GM23338 (cell line): ENCODE measurements at regions not wholly inside any gene's neighbourhood (a gene's known extent, or its start where the extent isn't known, plus 50 kb on each side); places are given as distances from the start of the nearest gene placed in this dataset.
A peak's percentile ranks its signal among the peaks of the same experiment; 100 is the strongest.

ENCODE experiments used
- ATAC-seq: fragments of 200-7000 bp; cut with Tn5 transposase; 3 replicates; pipeline ENCODE4 v1.9.1; 2020
- DNase-seq: peaks from one replicate; pipeline ENCODE4 v3.0.0-alpha.2; 2015; ENCODE audit warnings: low spot score
- H2AFZ ChIP-seq: fragments of 200-600 bp; sonication (generic); 2 replicates; pipeline ENCODE4 v1.8.0; 2016; ENCODE audit warnings: antibody characterized with exemption, mild to moderate bottlenecking, moderate library complexity
- H3F3A ChIP-seq: fragments of 200-600 bp; sonication (generic); replicated peaks from 2 replicates; pipeline ENCODE4 v1.8.0; 2017; ENCODE audit warnings: antibody characterized with exemption, mixed run types, low read depth
- H3K27ac ChIP-seq: fragments of 200-600 bp; sonication (generic); 2 replicates; pipeline ENCODE4 v1.6.1; 2016; ENCODE audit warnings: low read depth
- H3K27me3 ChIP-seq: fragments of 200-600 bp; sonication (generic); 2 replicates; pipeline ENCODE4 v1.8.0; 2016; ENCODE audit warnings: mild to moderate bottlenecking, mixed run types, moderate library complexity; ENCODE audit not compliant: insufficient read depth
- H3K36me3 ChIP-seq: fragments of 200-600 bp; sonication (generic); 2 replicates; pipeline ENCODE4 v1.8.0; 2016; ENCODE audit warnings: mild to moderate bottlenecking; ENCODE audit not compliant: insufficient read depth
- H3K4me1 ChIP-seq: fragments of 200-600 bp; sonication (generic); 2 replicates; pipeline ENCODE4 v1.8.0; 2016; ENCODE audit warnings: mild to moderate bottlenecking, moderate library complexity; ENCODE audit not compliant: insufficient read depth
- H3K4me2 ChIP-seq: fragments of 200-600 bp; sonication (generic); 2 replicates; pipeline ENCODE4 v1.7.1; 2017; ENCODE audit warnings: mixed run types
- H3K4me3 ChIP-seq: fragments of 200-600 bp; sonication (generic); 2 replicates; pipeline ENCODE4 v1.6.1; 2016; ENCODE audit warnings: mixed run types
- H3K79me2 ChIP-seq: fragments of 200-600 bp; sonication (generic); replicated peaks from 2 replicates; pipeline ENCODE4 v1.8.0; 2017; ENCODE audit warnings: mild to moderate bottlenecking; ENCODE audit not compliant: insufficient read depth
- H3K9me2 ChIP-seq: fragments of 200-600 bp; sonication (generic); 2 replicates; pipeline ENCODE4 v1.8.0; 2017; ENCODE audit not compliant: insufficient read depth
- H4K20me1 ChIP-seq: fragments of 200-600 bp; sonication (generic); replicated peaks from 2 replicates; pipeline ENCODE4 v1.8.0; 2017; ENCODE audit warnings: mild to moderate bottlenecking; ENCODE audit not compliant: insufficient read depth
- H3K27ac Mint-ChIP-seq: 2 replicates; pipeline ENCODE4 v1.8.0; 2020; ENCODE audit warnings: inconsistent platforms, mild to moderate bottlenecking, moderate library complexity, mixed read lengths
- H3K27me3 Mint-ChIP-seq: 3 replicates; pipeline ENCODE4 v1.8.0; 2022; ENCODE audit warnings: low read depth, mild to moderate bottlenecking, moderate library complexity, mixed read lengths, inconsistent platforms; ENCODE audit not compliant: insufficient read depth, poor library complexity
- H3K36me3 Mint-ChIP-seq: 3 replicates; pipeline ENCODE4 v1.8.0; 2021; ENCODE audit warnings: low read depth, mild to moderate bottlenecking, inconsistent platforms, moderate library complexity, mixed read lengths
- H3K4me1 Mint-ChIP-seq: 3 replicates; pipeline ENCODE4 v1.8.0; 2020; ENCODE audit warnings: mild to moderate bottlenecking, inconsistent platforms, mixed read lengths
- H3K4me3 Mint-ChIP-seq: 3 replicates; pipeline ENCODE4 v1.8.0; 2021; ENCODE audit warnings: moderate library complexity, mild to moderate bottlenecking, inconsistent platforms, mixed read lengths
- H3K9me3 Mint-ChIP-seq: 3 replicates; pipeline ENCODE4 v1.8.0; 2020; ENCODE audit warnings: moderate library complexity, mild to moderate bottlenecking, inconsistent platforms, mixed read lengths
- CREB1 ChIP-seq: fragments of 250-450 bp; sonication (Bioruptor Pico); IDR thresholded peaks from 2 replicates; pipeline ENCODE4 v1.5.0; 2020; ENCODE audit warnings: low read depth, mild to moderate bottlenecking, moderate library complexity
- EZH2 ChIP-seq: fragments of 200-600 bp; sonication (generic); IDR thresholded peaks from one replicate; pipeline ENCODE4 v1.8.0; 2017; ENCODE audit warnings: antibody characterized with exemption, mild to moderate bottlenecking, low read depth; ENCODE audit not compliant: unreplicated experiment
- EZH2phosphoT487 ChIP-seq: fragments of 200-600 bp; sonication (generic); IDR thresholded peaks from one replicate; pipeline ENCODE4 v1.8.1; 2018; ENCODE audit warnings: antibody characterized with exemption; ENCODE audit not compliant: unreplicated experiment
- JUNB ChIP-seq: IDR thresholded peaks from one replicate; pipeline ENCODE4 v1.6.1; 2016; ENCODE audit warnings: antibody characterized with exemption; ENCODE audit not compliant: unreplicated experiment
- NANOG ChIP-seq: IDR thresholded peaks from 2 replicates; pipeline ENCODE4 v1.6.1; 2016; ENCODE audit warnings: antibody characterized with exemption, borderline replicate concordance
- POLR2AphosphoS5 ChIP-seq: IDR thresholded peaks from 2 replicates; pipeline ENCODE4 v1.6.1; 2016; ENCODE audit warnings: antibody characterized with exemption, low read depth
- STAT1 ChIP-seq: IDR thresholded peaks from one replicate; pipeline ENCODE4 v1.6.1; 2016; ENCODE audit warnings: antibody characterized with exemption; ENCODE audit not compliant: unreplicated experiment
- ZNF114 ChIP-seq: fragments of 250-450 bp; sonication (Bioruptor Pico); IDR thresholded peaks from 2 replicates; pipeline ENCODE4 v1.5.0; 2020; ENCODE audit warnings: mild to moderate bottlenecking, moderate library complexity
- ZNF331 ChIP-seq: fragments of 250-450 bp; sonication (Bioruptor Pico); IDR thresholded peaks from 2 replicates; pipeline ENCODE4 v1.5.0; 2020; ENCODE audit warnings: low read depth, mild to moderate bottlenecking, moderate library complexity
- TF ChIP-seq, protein P1 (sequence below): fragments of 250-450 bp; sonication (Bioruptor Pico); IDR thresholded peaks from 2 replicates; pipeline ENCODE4 v1.5.0; 2020; ENCODE audit warnings: mild to moderate bottlenecking, moderate library complexity
- TF ChIP-seq, protein P2 (sequence below), 2 experiments: fragments of 200-600 bp in 1 of 2; sonication (generic) in 1 of 2; conservative IDR thresholded peaks; 2 replicates each; pipeline versions ENCODE4 v1.5.1 to v1.6.1; 2016 to 2017; ENCODE audit warnings: antibody characterized with exemption in 2 of 2, low read depth in 2 of 2, mild to moderate bottlenecking in 2 of 2, moderate library complexity in 1 of 2
- TF ChIP-seq, protein P3 (sequence below): IDR thresholded peaks from 2 replicates; pipeline ENCODE4 v1.6.1; 2016; ENCODE audit warnings: antibody characterized with exemption
- TF ChIP-seq, protein P4 (sequence below): IDR thresholded peaks from one replicate; pipeline ENCODE4 v1.6.1; 2018; ENCODE audit warnings: antibody characterized with exemption; ENCODE audit not compliant: unreplicated experiment

DNA sequence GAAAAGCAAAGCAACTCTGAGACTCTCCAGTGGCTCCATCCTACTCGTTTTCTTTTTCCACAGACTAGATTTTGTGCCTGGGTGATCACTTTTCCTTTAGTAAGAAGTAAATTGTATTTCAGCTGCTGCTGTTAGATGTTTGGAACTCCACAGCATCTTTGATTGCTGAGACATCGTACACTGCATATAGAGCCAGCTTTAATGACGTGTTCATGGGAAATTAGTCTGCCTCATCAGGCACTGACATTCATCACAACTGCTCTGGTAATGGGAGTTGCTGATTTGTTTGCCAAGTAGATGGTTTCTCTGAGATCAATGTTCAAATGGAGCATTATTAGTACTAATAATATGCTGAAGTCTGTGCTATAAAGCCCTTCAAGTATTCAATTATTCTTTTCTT, 573.8 kb upstream of the NR5A2 start:
- H3K79me2 ChIP-seq = no peaks in the 10 kb centered on the region
- no peak overlapping the region for H3K4me2 ChIP-seq
- H2AFZ ChIP-seq = peak overlapping the region; percentile 64; the same call in 1 of the 2 replicates
- DNase-seq = no peak
- H3K4me3 ChIP-seq = no peak overlapping the region
- H3K27ac Mint-ChIP-seq = no peak overlapping the region
- H3K27me3 ChIP-seq = no peaks in the 10 kb centered on the region
- TF ChIP-seq EZH2 (no peak), ZNF331 (CRISPR knock-in tag) (no peak), ZNF114 (CRISPR knock-in tag) (no peak), STAT1 (no peak), NANOG (no peak), EZH2phosphoT487 (no peak), CREB1 (CRISPR knock-in tag) (no peak), JUNB (no peak), POLR2AphosphoS5 (no peak)
- TF ChIP-seq, protein P1, sequence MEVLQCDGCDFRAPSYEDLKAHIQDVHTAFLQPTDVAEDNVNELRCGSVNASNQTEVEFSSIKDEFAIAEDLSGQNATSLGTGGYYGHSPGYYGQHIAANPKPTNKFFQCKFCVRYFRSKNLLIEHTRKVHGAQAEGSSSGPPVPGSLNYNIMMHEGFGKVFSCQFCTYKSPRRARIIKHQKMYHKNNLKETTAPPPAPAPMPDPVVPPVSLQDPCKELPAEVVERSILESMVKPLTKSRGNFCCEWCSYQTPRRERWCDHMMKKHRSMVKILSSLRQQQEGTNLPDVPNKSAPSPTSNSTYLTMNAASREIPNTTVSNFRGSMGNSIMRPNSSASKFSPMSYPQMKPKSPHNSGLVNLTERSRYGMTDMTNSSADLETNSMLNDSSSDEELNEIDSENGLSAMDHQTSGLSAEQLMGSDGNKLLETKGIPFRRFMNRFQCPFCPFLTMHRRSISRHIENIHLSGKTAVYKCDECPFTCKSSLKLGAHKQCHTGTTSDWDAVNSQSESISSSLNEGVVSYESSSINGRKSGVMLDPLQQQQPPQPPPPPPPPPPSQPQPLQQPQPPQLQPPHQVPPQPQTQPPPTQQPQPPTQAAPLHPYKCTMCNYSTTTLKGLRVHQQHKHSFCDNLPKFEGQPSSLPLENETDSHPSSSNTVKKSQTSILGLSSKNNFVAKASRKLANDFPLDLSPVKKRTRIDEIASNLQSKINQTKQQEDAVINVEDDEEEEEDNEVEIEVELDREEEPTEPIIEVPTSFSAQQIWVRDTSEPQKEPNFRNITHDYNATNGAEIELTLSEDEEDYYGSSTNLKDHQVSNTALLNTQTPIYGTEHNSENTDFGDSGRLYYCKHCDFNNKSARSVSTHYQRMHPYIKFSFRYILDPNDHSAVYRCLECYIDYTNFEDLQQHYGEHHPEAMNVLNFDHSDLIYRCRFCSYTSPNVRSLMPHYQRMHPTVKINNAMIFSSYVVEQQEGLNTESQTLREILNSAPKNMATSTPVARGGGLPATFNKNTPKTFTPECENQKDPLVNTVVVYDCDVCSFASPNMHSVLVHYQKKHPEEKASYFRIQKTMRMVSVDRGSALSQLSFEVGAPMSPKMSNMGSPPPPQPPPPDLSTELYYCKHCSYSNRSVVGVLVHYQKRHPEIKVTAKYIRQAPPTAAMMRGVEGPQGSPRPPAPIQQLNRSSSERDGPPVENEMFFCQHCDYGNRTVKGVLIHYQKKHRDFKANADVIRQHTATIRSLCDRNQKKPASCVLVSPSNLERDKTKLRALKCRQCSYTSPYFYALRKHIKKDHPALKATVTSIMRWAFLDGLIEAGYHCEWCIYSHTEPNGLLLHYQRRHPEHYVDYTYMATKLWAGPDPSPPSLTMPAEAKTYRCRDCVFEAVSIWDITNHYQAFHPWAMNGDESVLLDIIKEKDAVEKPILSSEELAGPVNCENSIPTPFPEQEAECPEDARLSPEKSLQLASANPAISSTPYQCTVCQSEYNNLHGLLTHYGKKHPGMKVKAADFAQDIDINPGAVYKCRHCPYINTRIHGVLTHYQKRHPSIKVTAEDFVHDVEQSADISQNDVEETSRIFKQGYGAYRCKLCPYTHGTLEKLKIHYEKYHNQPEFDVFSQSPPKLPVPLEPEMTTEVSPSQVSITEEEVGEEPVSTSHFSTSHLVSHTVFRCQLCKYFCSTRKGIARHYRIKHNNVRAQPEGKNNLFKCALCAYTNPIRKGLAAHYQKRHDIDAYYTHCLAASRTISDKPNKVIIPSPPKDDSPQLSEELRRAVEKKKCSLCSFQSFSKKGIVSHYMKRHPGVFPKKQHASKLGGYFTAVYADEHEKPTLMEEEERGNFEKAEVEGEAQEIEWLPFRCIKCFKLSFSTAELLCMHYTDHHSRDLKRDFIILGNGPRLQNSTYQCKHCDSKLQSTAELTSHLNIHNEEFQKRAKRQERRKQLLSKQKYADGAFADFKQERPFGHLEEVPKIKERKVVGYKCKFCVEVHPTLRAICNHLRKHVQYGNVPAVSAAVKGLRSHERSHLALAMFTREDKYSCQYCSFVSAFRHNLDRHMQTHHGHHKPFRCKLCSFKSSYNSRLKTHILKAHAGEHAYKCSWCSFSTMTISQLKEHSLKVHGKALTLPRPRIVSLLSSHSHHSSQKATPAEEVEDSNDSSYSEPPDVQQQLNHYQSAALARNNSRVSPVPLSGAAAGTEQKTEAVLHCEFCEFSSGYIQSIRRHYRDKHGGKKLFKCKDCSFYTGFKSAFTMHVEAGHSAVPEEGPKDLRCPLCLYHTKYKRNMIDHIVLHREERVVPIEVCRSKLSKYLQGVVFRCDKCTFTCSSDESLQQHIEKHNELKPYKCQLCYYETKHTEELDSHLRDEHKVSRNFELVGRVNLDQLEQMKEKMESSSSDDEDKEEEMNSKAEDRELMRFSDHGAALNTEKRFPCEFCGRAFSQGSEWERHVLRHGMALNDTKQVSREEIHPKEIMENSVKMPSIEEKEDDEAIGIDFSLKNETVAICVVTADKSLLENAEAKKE (CRISPR knock-in tag) = no peak
- TF ChIP-seq, protein P2, sequence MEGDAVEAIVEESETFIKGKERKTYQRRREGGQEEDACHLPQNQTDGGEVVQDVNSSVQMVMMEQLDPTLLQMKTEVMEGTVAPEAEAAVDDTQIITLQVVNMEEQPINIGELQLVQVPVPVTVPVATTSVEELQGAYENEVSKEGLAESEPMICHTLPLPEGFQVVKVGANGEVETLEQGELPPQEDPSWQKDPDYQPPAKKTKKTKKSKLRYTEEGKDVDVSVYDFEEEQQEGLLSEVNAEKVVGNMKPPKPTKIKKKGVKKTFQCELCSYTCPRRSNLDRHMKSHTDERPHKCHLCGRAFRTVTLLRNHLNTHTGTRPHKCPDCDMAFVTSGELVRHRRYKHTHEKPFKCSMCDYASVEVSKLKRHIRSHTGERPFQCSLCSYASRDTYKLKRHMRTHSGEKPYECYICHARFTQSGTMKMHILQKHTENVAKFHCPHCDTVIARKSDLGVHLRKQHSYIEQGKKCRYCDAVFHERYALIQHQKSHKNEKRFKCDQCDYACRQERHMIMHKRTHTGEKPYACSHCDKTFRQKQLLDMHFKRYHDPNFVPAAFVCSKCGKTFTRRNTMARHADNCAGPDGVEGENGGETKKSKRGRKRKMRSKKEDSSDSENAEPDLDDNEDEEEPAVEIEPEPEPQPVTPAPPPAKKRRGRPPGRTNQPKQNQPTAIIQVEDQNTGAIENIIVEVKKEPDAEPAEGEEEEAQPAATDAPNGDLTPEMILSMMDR (conservative IDR thresholded peaks at IDR 0.05; ENCODE audit: low read depth in 2 of 2) = no peak
- TF ChIP-seq, protein P3, sequence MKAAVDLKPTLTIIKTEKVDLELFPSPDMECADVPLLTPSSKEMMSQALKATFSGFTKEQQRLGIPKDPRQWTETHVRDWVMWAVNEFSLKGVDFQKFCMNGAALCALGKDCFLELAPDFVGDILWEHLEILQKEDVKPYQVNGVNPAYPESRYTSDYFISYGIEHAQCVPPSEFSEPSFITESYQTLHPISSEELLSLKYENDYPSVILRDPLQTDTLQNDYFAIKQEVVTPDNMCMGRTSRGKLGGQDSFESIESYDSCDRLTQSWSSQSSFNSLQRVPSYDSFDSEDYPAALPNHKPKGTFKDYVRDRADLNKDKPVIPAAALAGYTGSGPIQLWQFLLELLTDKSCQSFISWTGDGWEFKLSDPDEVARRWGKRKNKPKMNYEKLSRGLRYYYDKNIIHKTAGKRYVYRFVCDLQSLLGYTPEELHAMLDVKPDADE = no peak
- TF ChIP-seq, protein P4, sequence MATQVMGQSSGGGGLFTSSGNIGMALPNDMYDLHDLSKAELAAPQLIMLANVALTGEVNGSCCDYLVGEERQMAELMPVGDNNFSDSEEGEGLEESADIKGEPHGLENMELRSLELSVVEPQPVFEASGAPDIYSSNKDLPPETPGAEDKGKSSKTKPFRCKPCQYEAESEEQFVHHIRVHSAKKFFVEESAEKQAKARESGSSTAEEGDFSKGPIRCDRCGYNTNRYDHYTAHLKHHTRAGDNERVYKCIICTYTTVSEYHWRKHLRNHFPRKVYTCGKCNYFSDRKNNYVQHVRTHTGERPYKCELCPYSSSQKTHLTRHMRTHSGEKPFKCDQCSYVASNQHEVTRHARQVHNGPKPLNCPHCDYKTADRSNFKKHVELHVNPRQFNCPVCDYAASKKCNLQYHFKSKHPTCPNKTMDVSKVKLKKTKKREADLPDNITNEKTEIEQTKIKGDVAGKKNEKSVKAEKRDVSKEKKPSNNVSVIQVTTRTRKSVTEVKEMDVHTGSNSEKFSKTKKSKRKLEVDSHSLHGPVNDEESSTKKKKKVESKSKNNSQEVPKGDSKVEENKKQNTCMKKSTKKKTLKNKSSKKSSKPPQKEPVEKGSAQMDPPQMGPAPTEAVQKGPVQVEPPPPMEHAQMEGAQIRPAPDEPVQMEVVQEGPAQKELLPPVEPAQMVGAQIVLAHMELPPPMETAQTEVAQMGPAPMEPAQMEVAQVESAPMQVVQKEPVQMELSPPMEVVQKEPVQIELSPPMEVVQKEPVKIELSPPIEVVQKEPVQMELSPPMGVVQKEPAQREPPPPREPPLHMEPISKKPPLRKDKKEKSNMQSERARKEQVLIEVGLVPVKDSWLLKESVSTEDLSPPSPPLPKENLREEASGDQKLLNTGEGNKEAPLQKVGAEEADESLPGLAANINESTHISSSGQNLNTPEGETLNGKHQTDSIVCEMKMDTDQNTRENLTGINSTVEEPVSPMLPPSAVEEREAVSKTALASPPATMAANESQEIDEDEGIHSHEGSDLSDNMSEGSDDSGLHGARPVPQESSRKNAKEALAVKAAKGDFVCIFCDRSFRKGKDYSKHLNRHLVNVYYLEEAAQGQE = no peak
- no peaks in the 10 kb centered on the region for H3K9me3 Mint-ChIP-seq
- no peaks in the 10 kb centered on the region for H3F3A ChIP-seq
- no peaks in the 10 kb centered on the region for H3K9me2 ChIP-seq
- peaks cover 4% of the 10 kb centered on the region for H3K27me3 Mint-ChIP-seq
- no peak overlapping the region for H3K27ac ChIP-seq
- H3K36me3 Mint-ChIP-seq = no peaks in the 10 kb centered on the region
- no peaks in the 10 kb centered on the region for H3K36me3 ChIP-seq
- H3K4me1 ChIP-seq = no peaks in the 10 kb centered on the region; the same call in 1 of the 2 replicates
- no peaks in the 10 kb centered on the region for H4K20me1 ChIP-seq
- ATAC-seq = no peak
- peaks cover 10% of the 10 kb centered on the region for H3K4me1 Mint-ChIP-seq
- no peak overlapping the region for H3K4me3 Mint-ChIP-seq
